HG03280 (cell line): ENCODE measurements at regions not wholly inside any gene's neighbourhood (a gene's known extent, or its start where the extent isn't known, plus 50 kb on each side); places are given as distances from the start of the nearest gene placed in this dataset.

Source experiments
- ATAC-seq: cut with Tn5 transposase; IDR thresholded peaks from one replicate; pipeline ENCODE4 v1.9.1; 2021; ENCODE audit warnings: mild to moderate bottlenecking, moderate library complexity; ENCODE audit not compliant: unreplicated experiment

- no peak for ATAC-seq
These were observed 96.7 kb upstream of the CDH20 start for GRCh38 chr18:61236356-61237057.

DNA sequence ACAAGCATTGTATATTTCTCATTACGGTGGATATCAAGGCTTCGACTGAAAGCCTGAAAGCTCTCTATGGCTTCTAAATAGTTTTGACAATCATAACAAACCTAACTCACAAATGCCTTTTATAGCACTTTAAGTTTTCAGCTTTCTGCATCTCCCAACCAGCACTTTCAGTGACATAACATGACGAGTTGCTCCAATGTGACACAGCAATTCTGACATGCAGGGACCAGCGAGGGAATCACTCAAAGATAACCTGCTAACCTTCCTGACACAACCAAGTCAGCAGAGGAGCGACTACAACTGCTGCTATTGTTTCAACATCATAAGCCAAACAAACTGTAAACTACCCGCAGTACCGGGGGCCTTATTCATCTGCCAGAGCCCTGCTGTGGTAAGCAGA lies 95.7 kb upstream of the CDH20 start:
- no peak for ATAC-seq

GRCh38 chr18:61239051-61239450 lies 94.2 kb upstream of the CDH20 start:
- no peak for ATAC-seq

DNA sequence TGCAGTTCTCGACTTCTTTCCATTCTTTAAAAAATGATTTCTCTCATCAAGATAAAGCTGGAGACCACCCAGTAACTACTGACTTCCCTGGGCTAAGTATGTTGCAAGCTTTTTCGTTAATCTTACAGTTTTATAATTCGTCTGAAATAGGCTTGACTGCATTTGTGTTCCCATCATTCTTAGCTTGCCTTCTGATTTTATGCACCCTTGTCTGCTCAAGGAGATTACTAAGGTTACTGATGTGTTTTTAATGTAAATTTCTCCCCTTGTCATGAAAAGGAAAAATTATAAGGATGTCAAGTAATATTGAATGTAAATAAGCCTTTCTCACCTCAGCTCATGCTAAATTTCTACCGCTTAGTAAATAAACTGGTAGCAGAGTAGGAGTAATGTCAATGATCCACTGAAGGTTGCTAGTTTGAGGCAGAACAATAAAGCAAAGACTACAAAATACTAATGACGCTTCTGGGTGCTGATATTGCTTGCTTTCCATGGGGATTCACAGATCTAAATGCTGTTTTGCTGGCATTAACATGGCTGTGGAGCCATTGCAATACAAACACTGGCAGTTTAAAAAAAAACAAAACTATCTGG lies 91.9 kb upstream of the CDH20 start:
- ATAC-seq: no peak

DNA sequence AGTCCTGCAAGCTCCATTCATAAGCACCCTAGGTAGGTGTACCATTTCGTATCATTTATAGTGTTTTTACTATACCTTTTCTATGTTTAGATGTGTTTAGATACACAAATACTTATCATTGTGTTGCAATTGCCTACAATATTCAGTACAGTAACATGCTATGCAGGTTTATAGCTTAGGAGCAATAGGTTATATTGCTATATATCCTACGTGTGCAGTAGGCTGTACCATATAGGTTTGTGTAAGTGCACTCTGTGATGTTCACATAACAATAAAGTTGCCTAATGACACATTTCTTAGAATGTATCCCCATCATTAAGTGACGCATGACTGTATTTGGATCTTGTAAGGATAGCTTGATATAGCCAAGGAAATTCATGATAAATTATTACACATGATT lies 88.6 kb upstream of the CDH20 start:
- ATAC-seq: no peak

DNA sequence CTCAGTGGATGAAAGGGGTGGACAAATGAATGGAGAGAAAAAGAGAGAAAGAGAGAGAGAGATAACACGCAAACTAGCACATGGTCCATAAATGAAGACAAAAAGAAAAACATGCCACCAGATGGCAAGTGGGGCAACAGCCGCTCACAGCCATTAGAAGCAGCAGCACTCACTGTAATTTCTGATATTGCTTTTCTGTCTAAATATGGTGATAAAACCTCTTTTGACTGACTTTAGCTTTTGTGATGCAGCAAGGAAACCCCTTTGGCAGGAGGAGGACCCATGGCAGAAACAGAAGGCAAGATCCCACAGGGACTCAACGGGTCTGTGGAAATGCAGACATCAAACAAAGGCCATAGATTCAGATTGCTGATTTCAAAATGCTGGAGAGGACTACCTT lies 88.0 kb upstream of the CDH20 start:
- ATAC-seq: no peak

DNA sequence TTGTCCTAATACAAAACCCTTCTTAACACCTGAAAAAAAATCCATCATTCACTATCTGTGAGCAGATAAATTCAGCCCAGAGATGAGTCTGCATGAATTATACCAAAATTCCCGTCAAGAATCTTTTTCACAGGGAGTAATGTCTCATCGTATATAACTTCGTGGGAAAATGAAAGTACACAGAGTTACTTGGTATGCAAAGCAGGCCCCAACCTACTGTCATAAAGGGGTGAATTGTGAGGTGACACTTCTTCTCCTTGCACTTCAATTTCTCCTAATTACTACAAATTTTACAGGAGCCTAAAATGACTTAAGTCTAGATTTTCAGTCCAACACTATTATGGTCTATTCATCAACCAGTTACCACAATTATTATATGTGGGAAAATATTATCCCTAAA lies 84.6 kb upstream of the CDH20 start:
- no peak for ATAC-seq

GRCh38 chr18:61256291-61256690 lies 76.9 kb upstream of the CDH20 start:
- ATAC-seq: no peak

GRCh38 chr18:61261870-61262269 lies 71.4 kb upstream of the CDH20 start:
- ATAC-seq: no peak

DNA sequence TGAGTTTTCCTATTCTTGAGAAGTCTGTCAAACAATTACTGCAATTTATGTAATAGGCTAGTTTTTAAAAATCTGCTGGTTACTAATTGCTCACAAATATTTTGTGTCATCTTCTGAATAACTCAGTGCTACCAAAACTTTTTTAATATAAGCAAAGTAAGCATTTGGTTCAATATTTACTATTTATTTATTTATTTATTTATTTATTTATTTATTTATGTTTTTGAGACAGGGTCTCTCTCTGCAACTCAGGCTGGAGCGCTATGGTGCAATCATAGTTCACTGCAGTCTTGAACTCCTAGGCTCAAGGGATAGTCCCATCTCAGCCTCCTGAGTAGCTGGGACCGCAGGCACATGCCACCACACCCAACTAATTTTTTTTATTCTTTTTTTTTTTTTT lies 60.4 kb upstream of the CDH20 start:
- no peak for ATAC-seq

- no peak for ATAC-seq
These were observed 59.7 kb upstream of the CDH20 start for GRCh38 chr18:61273533-61273932.

DNA sequence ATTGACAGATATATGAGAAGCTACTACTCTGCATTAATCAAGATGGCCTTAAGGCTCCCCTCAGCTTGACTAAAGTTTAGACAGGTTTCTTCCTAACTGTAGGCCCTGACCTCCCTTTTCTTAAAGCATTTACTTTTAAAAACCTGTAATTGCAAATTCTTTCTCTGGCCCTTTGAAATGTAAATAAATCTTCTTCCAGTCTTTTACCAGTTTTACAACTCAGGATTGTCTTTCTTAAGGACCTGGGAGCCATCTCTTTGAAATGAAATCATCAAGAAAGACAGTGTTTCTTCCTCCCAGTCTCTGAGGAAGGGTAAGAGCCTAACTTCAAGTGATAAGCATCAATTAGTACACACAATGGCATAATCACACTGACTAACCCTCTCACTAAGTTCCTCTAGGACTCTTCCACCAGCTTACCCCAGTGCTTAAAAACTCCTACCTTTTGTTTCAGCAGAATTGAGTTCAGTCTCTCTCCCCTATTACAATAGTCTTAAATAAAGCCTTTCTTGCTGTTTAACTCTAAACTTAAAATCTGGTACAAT lies 58.7 kb upstream of the CDH20 start:
- ATAC-seq: no peak

GRCh38 chr18:61277808-61278207 lies 55.4 kb upstream of the CDH20 start:
- ATAC-seq: no peak

DNA sequence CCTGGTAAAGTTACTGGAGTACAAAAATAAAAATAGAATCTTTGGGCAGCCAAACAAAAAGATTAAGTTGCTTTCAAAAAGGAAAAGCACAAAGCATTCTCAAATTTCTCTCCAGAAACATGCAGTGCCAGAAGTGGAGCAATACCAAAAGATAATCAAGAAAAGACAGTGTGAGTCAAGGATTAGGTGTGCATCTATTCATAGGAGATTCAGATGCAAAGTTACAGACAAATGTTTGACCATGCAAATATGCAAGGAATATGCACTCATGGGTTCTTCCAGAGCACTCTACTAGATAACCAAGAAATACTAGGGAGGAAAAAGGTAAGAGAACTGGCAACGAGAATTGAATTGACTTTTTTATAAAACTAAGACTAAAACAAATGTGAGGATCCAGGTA lies 51.8 kb upstream of the CDH20 start:
- ATAC-seq: no peak

GRCh38 chr18:61282926-61283325 lies 50.3 kb upstream of the CDH20 start:
- no peak for ATAC-seq
